ENCODE measurements at regions not wholly inside any gene's neighbourhood (a gene's known extent, or its start where the extent isn't known, plus 50 kb on each side); places are given as distances from the start of the nearest gene placed in this dataset.

DNA sequence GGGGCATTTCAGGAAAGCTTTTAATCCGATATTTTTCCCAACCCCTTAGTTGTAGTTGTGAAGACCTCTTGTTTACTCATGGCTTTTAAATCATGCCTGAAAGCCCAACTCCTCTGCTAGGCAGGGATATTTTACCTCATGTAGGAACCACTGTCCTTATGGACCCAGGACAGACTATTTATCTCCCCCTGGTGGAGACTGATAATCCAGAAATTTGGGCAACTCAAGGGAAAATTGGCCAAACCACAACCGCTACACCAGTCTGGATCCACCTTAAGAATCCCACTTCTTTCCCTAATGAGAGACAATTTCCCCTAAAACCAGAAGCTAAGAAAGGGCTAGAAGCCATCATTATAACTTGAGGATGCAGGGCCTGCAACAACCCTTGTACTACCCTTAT lies 248.1 kb upstream of the STAC start:
- TF ChIP-seq POLR2A (IDR thresholded peaks at IDR 0.05): no peak
- TF ChIP-seq, protein P1, sequence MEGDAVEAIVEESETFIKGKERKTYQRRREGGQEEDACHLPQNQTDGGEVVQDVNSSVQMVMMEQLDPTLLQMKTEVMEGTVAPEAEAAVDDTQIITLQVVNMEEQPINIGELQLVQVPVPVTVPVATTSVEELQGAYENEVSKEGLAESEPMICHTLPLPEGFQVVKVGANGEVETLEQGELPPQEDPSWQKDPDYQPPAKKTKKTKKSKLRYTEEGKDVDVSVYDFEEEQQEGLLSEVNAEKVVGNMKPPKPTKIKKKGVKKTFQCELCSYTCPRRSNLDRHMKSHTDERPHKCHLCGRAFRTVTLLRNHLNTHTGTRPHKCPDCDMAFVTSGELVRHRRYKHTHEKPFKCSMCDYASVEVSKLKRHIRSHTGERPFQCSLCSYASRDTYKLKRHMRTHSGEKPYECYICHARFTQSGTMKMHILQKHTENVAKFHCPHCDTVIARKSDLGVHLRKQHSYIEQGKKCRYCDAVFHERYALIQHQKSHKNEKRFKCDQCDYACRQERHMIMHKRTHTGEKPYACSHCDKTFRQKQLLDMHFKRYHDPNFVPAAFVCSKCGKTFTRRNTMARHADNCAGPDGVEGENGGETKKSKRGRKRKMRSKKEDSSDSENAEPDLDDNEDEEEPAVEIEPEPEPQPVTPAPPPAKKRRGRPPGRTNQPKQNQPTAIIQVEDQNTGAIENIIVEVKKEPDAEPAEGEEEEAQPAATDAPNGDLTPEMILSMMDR (IDR thresholded peaks at IDR 0.05): no peak

Measured in vagina (tissue), 2 donors.